ENCODE measurements at regions not wholly inside any gene's neighbourhood (a gene's known extent, or its start where the extent isn't known, plus 50 kb on each side); places are given as distances from the start of the nearest gene placed in this dataset.

- Histone ChIP-seq H3K27ac (no peak overlapping the region), H3K36me3 (no peaks in the 10 kb centered on the region), H3K27me3 (no peaks in the 10 kb centered on the region), H3K4me3 (no peak overlapping the region), H3K9me3 (no peaks in the 10 kb centered on the region), H3K4me1 (no peaks in the 10 kb centered on the region)
- TF ChIP-seq, protein P1, sequence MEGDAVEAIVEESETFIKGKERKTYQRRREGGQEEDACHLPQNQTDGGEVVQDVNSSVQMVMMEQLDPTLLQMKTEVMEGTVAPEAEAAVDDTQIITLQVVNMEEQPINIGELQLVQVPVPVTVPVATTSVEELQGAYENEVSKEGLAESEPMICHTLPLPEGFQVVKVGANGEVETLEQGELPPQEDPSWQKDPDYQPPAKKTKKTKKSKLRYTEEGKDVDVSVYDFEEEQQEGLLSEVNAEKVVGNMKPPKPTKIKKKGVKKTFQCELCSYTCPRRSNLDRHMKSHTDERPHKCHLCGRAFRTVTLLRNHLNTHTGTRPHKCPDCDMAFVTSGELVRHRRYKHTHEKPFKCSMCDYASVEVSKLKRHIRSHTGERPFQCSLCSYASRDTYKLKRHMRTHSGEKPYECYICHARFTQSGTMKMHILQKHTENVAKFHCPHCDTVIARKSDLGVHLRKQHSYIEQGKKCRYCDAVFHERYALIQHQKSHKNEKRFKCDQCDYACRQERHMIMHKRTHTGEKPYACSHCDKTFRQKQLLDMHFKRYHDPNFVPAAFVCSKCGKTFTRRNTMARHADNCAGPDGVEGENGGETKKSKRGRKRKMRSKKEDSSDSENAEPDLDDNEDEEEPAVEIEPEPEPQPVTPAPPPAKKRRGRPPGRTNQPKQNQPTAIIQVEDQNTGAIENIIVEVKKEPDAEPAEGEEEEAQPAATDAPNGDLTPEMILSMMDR (IDR thresholded peaks at IDR 0.05), result no peak
- intact Hi-C loops (cut with DNase I), result no loop called here
- no peak for DNase-seq (ENCODE audit: low spot score in 2 of 2)
These were observed 64.0 kb downstream of the GADD45G start for GRCh38 chr9:89668866-89669246.

- Histone ChIP-seq H3K36me3 (no peaks in the 10 kb centered on the region), H3K27me3 (no peaks in the 10 kb centered on the region), H3K9me3 (no peaks in the 10 kb centered on the region), H3K4me1 (no peaks in the 10 kb centered on the region), H3K4me3 (no peak overlapping the region), H3K27ac (no peak overlapping the region)
- no peak for DNase-seq (ENCODE audit: low spot score in 2 of 2)
- TF ChIP-seq, protein P1 (IDR thresholded peaks at IDR 0.05), result no peak
- intact Hi-C loops (cut with DNase I), result no loop called here
These were observed 64.6 kb downstream of the GADD45G start for GRCh38 chr9:89669361-89669842.

- no peaks in the 10 kb centered on the region for H3K36me3 ChIP-seq
- no peak overlapping the region for H3K4me3 ChIP-seq
- intact Hi-C loops (cut with DNase I), result no loop called here
- no peaks in the 10 kb centered on the region for H3K27me3 ChIP-seq
- TF ChIP-seq, protein P1 (IDR thresholded peaks at IDR 0.05), result no peak
- H3K4me1 ChIP-seq, result no peaks in the 10 kb centered on the region
- no peaks in the 10 kb centered on the region for H3K9me3 ChIP-seq
- no peak overlapping the region for H3K27ac ChIP-seq
- DNase-seq (ENCODE audit: low spot score in 2 of 2), result no peak
These were observed 65.3 kb downstream of the GADD45G start for GRCh38 chr9:89670114-89670513.

DNA sequence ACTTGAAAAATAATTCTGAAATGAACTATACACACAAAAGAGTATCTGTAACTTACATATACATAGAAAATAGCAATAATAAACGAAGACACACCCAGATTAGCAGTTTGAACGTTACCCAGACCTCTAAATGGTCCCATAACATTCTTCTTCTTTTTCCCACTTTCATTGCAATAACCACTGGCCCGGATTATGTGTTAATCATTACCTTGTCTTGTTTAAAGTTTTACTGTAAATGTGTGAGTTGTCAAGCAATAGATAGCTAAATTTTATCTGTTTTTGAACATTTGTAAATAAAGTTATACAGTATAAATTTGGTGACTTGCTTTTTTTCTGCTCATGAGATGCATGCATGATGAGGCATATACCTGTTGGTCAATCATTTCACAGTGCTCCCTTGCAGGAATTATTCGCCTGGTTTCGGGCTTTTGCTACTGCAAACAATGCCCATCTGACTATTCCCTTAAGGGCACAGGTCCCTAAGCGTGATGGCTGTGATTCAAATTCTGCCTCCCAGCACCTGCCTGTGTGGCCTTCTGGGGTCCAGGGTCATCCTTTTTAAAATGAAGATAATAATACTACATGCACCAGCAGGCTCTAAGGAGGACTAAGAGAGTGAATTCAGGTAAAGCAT lies 66.1 kb downstream of the GADD45G start:
- no peak overlapping the region for H3K4me3 ChIP-seq
- no peaks in the 10 kb centered on the region for H3K27me3 ChIP-seq
- no peaks in the 10 kb centered on the region for H3K36me3 ChIP-seq
- intact Hi-C loops (cut with DNase I), result no loop called here
- no peak overlapping the region for H3K27ac ChIP-seq
- H3K4me1 ChIP-seq, result no peaks in the 10 kb centered on the region
- H3K9me3 ChIP-seq, result no peaks in the 10 kb centered on the region
- DNase-seq (ENCODE audit: low spot score in 2 of 2), result no peak
- TF ChIP-seq, protein P1 (IDR thresholded peaks at IDR 0.05), result no peak

- no peaks in the 10 kb centered on the region for H3K4me1 ChIP-seq
- no peak for DNase-seq (ENCODE audit: low spot score in 2 of 2)
- H3K27ac ChIP-seq, result no peak overlapping the region
- no peak overlapping the region for H3K4me3 ChIP-seq
- H3K36me3 ChIP-seq, result no peaks in the 10 kb centered on the region
- no peaks in the 10 kb centered on the region for H3K9me3 ChIP-seq
- intact Hi-C loops (cut with DNase I), result no loop called here
- TF ChIP-seq, protein P1 (IDR thresholded peaks at IDR 0.05), result no peak
- no peaks in the 10 kb centered on the region for H3K27me3 ChIP-seq
These were observed 69.8 kb downstream of the GADD45G start for GRCh38 chr9:89674667-89675057.

Data from ascending aorta (tissue), 2 donors.